ENCODE measurements at regions not wholly inside any gene's neighbourhood (a gene's known extent, or its start where the extent isn't known, plus 50 kb on each side); places are given as distances from the start of the nearest gene placed in this dataset.

DNA sequence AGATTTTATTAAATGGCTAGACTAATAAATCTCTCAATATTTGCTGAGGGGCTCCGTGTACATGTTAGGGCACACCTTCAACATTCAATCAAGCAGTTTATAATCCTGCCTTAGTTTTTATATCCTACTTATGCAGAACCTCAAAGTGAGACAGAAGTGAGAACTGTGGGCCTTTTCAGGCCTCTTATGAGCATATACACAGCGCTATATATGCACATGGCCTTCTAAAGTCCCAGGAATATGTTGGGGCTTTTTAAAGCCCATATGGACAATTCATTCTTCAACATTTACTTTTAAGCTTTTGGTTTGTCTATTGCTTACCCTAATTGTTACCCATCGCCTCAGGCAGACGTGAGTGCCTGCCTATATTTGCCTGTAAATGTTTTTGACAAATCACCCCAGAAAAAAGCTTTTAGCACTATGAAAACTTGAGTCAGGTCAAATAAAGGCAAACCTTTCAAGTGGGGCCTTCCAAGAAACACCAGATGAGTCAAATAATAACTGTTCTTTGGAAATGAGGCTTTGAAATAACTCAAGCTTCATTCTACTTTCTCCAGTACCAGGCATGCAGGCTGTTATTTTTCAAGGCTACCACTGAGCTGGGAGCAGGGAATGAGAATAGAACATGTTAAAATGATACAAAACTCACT is 58.2 kb downstream of the ESM1 start:
- no peak for DNase-seq (ENCODE audit: low read depth)

DNA sequence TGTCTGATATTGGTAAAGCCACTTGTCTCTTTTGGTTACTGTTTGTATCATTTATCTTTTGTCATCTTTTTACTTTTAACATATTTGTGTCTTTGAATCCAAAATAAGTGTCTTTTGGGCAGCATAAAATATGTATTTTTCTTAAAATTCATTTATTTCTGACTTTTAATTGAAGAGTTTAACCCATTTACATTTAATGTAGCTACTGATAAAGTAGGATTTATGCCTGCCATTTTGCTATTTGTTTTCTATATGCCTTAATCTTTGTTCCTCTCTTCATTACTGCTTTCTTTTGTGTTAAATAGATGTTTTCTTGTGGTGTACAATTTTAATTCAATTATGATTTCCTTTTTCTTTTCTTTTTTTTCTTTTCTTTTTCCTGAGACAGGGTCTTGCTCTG is 60.9 kb downstream of the ESM1 start:
- DNase-seq (ENCODE audit: low read depth) = no peak

DNA sequence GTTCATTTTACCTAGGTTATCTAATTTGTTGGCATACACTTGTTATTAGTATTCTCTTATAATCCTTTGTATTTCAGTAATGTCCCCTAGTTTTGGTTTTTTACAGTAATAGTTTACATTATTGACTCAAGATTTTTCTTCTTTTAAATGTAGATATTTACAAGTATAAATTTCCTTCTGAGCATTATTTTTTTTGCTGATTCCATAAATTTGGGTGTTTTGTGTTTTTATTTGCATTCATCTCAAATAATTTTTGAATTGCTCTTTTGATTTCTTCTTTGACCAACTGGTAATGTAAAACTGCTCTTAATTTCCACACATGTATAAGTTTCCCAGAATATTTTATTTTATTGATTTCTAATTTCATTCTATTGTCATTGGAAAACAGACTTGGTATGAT is 68.1 kb downstream of the ESM1 start:
- no peak for DNase-seq (ENCODE audit: low read depth)

DNA sequence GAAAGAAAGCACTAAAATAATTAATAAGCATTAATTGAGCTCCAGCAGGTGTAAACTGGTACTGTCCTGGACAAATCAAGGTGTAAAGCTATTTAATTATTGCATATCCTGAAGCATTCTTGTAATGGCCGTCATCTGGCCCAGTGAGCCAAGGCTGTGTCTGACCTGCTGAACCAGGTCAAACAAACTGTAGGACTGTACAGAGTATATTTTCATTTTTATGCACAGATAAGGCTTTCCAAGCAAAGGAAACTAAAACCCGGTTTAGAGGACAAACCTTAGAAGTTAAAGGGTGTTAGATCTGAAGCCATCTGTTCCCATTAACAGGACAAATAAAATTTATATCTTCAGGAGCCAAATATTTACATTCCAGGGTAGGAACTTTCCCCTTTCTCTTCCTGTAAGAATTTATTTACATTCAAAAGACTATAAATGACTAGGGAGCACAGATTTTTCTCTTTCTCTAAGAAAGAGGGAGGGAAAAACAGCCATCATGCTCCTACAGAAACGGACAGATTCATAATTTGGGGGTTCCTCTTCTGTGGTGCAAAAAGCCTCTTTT is 69.8 kb downstream of the ESM1 start:
- DNase-seq (ENCODE audit: low read depth) = no peak

DNA sequence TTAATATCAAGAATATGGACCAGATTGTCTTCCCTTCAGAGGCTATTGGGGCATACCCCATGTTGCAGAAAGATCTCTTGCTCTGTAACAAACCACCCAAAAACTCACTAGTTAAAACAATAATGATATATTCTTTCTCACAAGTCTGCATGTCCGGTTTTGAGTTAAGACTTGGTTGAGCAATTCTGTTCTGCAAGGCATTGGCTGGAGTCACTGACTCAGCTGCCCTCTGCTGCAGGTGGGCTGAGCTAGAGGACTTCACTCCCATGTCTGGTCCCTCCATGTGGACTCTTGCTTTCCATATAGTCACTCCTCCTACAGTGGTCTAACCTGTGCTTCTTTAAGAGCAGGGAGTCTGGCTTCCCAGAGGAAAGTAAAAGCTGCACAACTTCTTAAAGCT is 73.4 kb downstream of the ESM1 start:
- no peak for DNase-seq (ENCODE audit: low read depth)

DNA sequence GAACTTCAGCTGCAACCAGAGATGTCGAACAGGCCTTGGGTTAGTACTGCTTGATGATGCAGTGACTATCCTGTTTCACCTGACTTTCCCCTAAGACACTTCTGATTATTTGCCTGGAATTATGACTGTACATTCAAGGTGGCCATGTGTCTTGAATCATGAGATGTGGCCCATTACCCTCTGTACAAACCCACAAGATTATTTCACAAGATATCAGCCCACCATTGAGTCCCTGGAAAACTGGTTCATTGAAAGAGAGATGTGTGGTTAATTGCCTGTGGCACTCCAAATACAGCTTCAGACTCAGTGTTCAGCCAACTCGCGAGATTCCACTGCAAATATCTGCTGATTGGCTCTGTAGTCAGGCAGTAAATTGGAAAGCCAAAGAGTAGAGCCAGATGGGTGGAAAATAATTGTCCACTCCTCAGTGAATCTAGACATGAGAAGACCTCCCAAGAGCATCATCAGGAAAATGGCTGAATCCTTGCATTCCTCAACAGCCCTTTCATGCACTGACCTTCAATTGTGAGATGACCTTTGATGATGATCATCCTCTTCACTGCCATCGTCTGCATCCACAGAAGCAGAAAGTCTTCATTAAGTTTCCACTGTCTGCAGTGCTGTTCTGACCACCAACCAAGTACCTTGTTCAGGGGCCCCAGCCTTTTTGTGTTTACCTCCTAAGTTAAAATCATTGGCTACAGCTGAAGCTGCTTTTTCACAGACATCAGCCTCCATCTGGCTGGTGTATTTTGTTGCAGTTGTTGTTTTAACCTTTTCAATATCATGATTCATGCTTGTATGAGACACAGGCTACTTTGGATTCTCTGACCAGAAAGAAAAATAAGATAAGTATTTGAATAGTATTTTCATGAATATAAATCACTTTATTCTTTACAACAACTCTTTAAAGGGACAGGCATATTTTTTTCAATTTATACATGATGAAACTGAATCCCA is 75.2 kb downstream of the ESM1 start:
- no peak for DNase-seq (ENCODE audit: low read depth)

DNA sequence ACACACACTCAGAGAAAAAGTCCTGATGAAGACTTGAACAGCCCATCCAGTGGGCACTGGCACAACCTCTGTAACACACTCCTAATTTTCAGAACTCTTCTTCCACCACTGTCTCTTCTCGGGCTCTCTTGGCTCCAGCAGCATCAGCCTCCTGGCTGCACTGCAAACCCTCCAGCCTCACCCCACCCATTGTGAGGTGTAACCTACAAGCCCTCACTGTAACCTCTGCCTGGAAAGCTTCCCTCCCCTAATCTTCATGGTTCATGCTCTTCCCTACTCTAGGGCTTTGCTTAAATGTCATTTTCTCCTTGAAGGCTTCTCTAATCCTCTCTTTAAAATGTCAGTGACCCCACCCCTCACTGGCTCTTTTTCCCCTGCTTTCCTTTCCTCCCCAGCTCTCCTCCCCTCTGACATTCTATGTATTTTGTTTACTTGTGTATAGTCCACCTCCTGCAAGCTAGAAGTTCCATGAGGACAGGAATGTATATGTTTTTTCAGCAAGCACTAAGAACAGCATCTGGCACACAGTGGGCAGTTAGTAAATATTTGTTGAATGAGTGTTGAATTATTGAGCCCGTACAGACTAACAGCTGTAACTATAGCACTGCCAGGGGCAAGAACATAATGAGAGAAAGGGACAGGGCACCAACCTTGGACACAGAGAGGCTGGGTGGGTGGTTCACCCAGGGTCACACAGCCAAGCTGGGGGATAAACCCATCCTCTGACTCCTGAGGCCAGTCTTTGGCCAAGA is 76.4 kb downstream of the ESM1 start:
- DNase-seq (ENCODE audit: low read depth) = no peak

DNA sequence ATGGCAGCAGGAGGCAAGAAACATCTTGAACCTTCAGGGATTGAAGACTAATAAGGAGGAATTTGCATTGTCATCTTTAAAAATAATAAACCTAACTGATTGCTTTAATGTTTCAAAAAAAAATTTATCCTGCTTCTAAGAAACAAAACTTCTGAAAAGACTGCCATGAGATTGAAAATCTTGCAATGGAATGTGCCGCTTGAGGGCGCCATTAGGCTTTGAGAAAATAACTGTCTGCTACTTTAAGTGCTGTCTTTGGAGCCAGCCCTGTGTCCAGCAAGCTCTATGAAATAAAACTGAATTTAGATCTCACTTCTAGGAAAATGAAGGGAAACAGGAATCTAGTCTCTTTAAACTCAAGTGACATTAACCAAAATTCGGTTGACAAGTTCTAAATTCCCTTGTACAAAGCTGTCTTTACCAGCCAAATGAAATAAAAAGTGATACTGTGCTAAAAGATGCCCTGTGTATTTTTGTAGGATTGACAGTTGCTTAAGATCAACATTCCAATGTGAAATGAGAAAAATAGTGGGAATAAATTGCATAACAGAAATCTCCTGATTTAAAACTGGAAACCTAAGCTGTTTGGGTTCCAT is 79.4 kb downstream of the ESM1 start:
- peak; percentile 45 for DNase-seq (ENCODE audit: low read depth)

DNA sequence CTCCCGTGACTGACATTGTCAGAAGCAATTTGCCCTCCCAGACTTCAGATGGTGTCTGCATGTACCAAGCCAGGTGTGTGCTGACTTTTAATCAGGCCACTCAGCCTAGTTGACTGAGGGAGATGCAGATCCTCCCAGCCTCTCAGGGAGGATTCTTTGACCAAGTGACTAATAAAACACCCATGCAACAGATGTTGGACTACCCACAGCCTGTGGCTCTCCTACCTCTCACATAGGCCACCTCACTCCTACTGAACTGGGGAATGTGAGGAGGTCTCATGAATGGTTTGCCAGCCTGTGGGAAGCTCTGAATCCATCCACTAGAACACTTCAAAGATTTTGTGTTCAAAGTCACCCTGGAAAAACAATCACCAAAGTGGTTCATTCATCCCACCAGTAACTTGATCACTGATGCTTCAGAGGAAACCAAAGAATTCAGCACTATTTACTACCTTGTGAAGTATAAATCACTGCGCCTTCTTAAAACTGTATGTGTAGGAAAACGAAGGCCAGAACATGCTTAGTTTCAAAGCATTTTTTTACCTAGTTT is 80.1 kb downstream of the ESM1 start:
- DNase-seq (ENCODE audit: low read depth) = no peak

DNA sequence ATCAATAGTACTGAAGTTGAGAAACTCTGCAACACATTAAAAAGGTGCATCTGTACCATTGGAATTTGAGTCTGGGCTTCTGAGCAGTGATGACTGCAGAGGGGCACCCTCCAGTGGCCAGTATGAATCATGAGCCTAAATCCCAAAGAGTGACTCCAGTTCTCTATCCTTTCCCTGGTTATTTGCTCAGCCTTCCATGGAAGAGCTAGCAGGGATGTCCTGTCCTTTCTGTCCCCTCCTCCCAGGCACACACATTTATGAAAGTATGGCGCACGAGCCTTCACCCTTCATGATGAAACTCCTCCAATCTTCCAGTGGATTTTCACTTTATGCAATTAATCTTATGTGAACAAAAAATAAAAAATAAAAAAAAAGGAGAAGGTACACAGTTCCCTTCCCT is 81.0 kb downstream of the ESM1 start:
- no peak for DNase-seq (ENCODE audit: low read depth)

DNA sequence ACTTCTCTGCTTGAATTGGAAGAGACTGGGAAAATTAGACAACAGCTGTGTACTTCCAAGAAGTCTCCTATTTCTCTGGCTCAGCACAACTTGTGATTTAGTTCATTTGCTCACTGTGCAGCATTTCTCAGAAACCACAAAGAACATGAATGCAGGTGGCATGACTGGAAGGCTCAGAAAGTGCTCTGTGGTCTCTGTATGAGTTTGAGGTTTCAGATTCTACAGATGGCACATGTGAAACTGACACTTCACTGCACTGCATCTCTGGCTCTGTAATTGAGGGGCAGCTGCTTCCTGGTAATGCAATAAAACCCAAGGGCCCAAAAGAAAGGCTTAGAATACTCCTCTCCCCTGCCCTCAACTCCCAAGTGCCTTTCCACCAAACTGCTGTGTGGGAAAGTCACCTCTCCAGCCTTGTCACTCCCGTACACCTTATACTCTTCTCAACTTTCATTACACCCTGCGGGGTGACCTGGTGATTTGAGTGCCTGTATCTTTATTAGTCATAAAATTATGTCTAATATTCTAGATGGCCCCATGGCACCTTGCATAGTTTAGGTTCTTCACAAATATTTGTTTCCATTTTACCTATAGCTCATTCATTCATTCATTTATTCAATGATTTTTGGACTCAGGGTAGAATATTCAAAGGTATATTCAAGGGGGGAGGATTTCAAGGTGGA is 82.5 kb downstream of the ESM1 start:
- DNase-seq (ENCODE audit: low read depth) = no peak

DNA sequence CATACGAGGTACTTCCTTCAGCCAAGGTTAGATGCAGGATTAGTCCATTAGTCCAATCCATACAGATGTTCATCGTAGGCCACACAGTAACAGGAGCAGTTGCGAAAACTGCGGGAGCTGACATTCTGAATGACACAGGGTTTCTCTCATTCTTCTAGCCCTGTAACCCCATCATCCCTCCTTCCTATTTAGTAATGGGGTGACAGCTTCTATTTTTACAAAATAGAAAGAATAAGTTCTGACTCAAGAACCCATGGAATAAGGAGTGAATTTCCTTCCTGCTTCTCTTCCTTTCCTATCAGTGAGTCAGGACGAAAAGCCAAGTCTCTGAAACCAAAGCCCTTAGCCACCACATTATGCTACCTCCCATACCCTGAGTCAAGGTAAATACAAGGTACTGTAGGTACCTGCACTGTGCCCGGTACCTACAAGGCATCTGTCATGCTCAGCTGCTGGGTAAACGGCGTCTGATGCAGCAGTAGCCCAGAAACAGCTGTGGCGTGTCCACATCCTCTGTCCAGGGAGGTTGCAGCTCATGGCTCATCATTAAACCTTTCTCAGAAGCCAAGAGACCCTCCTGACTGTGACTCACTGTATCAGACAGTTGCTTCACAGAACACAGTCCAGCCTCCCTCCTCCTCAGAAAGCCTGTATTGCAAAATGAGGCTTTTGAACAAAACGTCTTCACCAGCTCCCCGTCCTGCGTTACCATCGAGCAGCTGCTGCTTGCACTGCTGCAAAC is 84.2 kb downstream of the ESM1 start:
- DNase-seq (ENCODE audit: low read depth) = no peak

DNA sequence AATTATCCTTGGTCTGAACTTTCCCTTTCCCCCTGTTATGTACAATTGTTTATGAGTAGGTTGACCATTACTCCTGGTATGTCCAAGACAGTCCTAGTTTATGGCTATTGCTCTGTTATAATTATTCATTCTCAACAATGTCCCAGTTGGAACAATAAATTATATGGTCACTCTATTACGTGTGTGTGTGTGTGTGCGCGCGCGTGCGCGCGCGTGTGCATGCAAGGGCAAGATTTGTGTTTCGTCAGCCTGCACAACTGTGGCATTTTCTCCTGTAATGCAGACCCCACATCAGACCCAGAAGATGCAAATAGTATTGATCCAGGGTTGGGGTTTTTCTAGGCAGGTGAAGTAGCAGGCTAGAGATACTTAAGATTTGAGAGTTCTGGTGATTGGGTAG is 88.4 kb downstream of the ESM1 start:
- DNase-seq (ENCODE audit: low read depth) = no peak

DNA sequence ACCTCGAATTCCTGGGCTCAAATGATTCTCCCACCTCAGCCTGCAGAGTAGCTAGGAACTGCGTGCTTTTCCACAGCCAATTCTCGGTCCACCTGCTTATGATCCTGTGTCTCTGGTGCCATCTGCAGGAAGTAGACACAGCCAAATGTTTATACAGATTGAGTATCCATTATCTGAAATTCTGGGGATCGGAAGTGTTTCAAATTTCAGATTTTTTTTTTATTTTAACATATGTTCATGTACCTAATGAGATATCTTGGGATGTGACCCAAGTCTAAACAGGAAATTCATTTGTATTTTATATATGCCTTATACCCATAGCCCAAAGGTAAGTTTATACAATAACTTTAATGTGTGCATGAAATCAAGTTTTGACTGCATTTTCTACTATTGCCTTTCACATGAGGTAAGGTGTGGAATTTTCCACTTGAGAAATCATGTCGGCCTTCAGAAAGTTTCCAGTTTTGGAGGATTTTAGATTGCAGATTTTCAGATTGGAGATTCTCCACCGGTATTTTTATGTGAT is 89.5 kb downstream of the ESM1 start:
- no peak for DNase-seq (ENCODE audit: low read depth)

DNA sequence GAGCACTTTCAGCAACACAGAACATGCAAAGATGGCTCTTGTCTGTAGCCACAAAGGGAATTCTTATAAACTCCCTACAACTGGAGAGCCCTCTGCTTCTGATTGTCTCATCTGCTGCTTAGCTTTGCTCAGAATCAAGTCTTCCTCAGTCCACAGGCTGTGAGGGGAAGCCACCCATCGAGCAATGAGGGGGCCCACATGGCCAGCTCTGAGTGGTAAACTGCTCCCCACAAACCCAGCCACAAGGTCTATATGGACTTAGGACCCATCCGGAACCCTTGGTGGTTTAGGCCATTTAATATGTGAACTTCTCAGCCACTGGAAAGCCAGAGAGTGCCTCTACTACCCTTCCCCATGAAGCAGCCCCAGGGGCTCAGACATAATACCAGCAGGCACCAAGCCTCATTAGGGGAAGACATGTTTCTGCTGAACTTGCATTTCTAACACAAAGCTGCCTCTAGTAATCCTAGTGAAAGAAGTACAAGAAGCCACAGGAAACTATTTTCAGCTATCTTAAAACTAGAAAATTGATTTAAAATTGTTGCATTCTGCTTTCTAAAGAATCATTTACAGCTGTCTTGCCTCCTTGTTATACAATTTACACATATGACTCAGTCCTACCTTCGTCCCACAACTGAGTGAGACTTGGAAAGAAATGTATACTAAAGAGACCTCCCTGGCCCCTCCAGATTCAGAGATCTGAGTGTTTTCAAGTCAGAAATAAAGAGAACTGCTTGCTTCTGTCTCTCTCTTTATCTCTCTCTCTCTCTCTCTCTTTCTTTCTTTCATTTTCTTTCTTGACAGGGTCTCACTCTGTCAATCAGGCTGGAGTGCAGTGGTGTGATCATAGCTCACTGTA is 90.2 kb downstream of the ESM1 start:
- DNase-seq (ENCODE audit: low read depth) = no peak

DNA sequence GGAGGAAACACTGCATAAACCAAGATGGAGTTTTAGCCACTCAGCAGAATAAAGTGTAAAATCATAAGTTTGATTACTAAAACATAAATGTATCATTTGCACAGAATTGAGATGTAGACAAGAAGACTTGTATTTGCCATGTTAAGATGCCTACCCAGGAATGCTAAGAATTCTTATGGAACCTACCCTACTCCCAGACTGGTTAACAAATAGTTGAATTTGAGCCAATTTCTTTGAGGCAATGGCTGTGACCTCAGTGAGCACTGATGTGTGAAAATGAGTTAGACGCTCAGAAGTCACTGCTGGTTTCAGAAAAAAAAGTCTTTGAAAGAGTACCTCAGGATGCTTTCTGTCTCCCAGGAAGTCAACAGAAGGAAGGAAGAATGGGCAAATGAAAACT is 95.6 kb downstream of the ESM1 start:
- DNase-seq (ENCODE audit: low read depth) = no peak

DNA sequence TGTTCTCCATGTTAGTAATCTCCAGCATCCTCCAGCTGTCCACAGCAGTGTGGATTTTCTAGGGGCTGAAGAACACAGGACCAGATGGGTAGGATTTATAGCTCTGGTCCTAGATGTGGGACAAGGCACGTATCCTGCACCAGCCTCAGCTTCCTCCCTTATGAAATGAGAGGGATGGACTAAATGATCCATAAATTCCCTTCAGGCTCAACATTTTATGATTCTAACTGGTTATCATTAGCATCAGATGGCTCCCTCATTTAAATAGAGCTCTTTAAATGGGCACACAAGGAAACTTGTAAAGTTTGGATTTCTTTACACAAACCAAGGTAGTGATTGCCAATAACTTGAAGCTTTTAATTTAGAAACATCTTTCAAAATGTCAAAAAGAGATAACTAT is 97.7 kb downstream of the ESM1 start:
- no peak for DNase-seq (ENCODE audit: low read depth)

DNA sequence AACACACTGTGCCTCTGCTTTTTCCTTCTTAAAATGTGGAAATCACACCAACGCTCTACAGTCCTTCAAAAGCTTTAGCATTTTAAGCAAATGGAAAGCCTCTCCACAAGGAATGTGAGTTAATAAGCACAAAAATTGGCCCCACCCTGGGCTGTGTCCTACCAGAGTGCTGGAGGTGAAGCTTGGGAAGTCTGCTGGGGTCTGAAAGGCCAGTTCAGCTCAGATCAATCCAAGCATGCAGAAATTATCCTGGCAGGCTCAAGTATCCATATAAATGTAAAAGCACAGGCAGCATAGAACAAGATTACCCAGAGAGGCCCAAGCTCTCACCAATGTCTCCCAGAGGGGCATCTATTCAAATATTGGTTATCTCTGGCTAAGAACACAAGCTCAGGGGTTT is 98.5 kb downstream of the ESM1 start:
- no peak for DNase-seq (ENCODE audit: low read depth)

DNA sequence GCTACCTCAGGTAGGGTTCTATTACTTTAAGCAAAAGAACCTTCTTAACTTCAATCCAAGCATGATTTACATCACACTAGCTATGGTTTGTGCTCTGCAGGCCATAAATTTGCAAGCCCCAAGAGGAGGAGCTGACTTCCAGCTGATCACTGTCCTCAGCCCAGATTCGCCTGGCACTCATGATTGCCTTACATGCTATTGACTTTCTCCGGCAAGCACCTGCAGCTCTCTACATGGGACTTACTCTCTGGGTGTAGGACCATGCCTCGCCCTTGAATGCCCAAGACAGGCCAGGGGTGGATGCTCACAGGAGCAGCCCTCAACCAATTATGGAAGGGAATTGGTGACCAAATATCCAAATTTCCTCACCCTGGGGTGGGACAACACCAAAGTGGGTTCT is 99.8 kb downstream of the ESM1 start:
- no peak for DNase-seq (ENCODE audit: low read depth)

All from activated T-helper 9 cell treated with anti-CD3 and anti-CD28 coated beads, Interleukin-2, amount 50 U/mL, for 16 hours (primary cell).